Common myeloid progenitor, CD34-positive (primary cell): ENCODE measurements at regions not wholly inside any gene's neighbourhood (a gene's known extent, or its start where the extent isn't known, plus 50 kb on each side); places are given as distances from the start of the nearest gene placed in this dataset.
"Not testable (repeated sequence)": the region's sequence is repeated elsewhere in the genome, so short reads cannot be mapped to it uniquely, and the experiment has no call there.

ENCODE experiments used
- CTCF ChIA-PET: fragments of 350-600 bp; sonication (Branson Sonifier 250); formaldehyde crosslinking; loops from one replicate; lab custom pipeline; 2021; ENCODE audit warnings: antibody characterized with exemption; lab: Charles Lee
- POLR2A ChIA-PET: fragments of 350-600 bp; sonication (Branson Sonifier 250); formaldehyde crosslinking; loops from one replicate; lab custom pipeline; 2021; ENCODE audit warnings: antibody characterized with exemption; lab: Charles Lee
- DNase-seq, 3 donors: peaks; one replicate each; pipeline versions ENCODE4 v3.0.0 to v3.0.0-alpha.2; 2013
- H3K27ac ChIP-seq, 2 experiments: 1 replicate in 1 of 2; 2 replicates in 1 of 2; pipeline ENCODE4 v1.7.0; 2013; ENCODE audit warnings: inconsistent platforms in 2 of 2, low read length in 2 of 2, mild to moderate bottlenecking in 2 of 2, low read depth in 1 of 2, moderate library complexity in 1 of 2; ENCODE audit not compliant: severe bottlenecking in 2 of 2, insufficient read depth in 1 of 2, poor library complexity in 1 of 2
- H3K27me3 ChIP-seq, 5 experiments: replicated peaks in 2 of 5; 1 replicate in 3 of 5; 2 replicates in 2 of 5; pipeline versions ENCODE4 v1.6.1 to v1.7.0; 2013; ENCODE audit warnings: low read length in 4 of 5, mild to moderate bottlenecking in 2 of 5, moderate library complexity in 2 of 5, inconsistent platforms in 1 of 5; ENCODE audit not compliant: insufficient read depth in 5 of 5, control insufficient read depth in 4 of 5
- H3K36me3 ChIP-seq, 4 experiments: 1 replicate in 2 of 4; 2 replicates in 2 of 4; pipeline versions ENCODE4 v1.6.1 to v1.7.0; 2013; ENCODE audit warnings: low read length in 3 of 4, control low read depth in 1 of 4, mild to moderate bottlenecking in 1 of 4; ENCODE audit not compliant: control insufficient read depth in 4 of 4, insufficient read depth in 4 of 4
- H3K4me1 ChIP-seq, 4 experiments: 1 replicate in 3 of 4; 2 replicates in 1 of 4; pipeline versions ENCODE4 v1.6.1 to v1.7.1; 2013; ENCODE audit warnings: low read length in 3 of 4, mild to moderate bottlenecking in 3 of 4, control low read depth in 1 of 4, inconsistent platforms in 1 of 4, moderate library complexity in 1 of 4; ENCODE audit not compliant: control insufficient read depth in 4 of 4, insufficient read depth in 4 of 4; ENCODE audit errors: control extremely low read depth in 1 of 4
- H3K4me3 ChIP-seq, 7 experiments: 1 replicate in 4 of 7; 2 replicates in 3 of 7; pipeline versions ENCODE4 v1.5.1 to v1.7.0; 2013; ENCODE audit warnings: mild to moderate bottlenecking in 7 of 7, low read length in 6 of 7, moderate library complexity in 6 of 7, inconsistent platforms in 2 of 7, low read depth in 2 of 7, control low read depth in 1 of 7; ENCODE audit not compliant: insufficient read depth in 4 of 7, control insufficient read depth in 1 of 7; ENCODE audit errors: extremely low read depth in 1 of 7
- H3K9me3 ChIP-seq, 5 experiments: 1 replicate in 4 of 5; 2 replicates in 1 of 5; pipeline versions ENCODE4 v1.6.1 to v1.7.1; 2013; ENCODE audit warnings: low read length in 4 of 5, mild to moderate bottlenecking in 2 of 5, inconsistent platforms in 1 of 5, low read depth in 1 of 5, moderate library complexity in 1 of 5; ENCODE audit not compliant: control insufficient read depth in 4 of 5, insufficient read depth in 2 of 5; ENCODE audit errors: control extremely low read depth in 1 of 5
- WGBS: methylation state at CpG from one replicate; pipeline ENCODE4 v1.1.5; 2013; ENCODE audit not compliant: insufficient coverage; 5-methylcytosine and 5-hydroxymethylcytosine counted together

GRCh38 chr5:105057001-105057436, 1494.4 kb upstream of the NUDT12 start:
- POLR2A ChIA-PET: no interaction called here
- Histone ChIP-seq H3K4me1 (no peaks in the 10 kb centered on the region), H3K9me3 (peaks cover 0 to 16% (median 8%) of the 10 kb centered on the region in 5 experiments), H3K36me3 (no peaks in the 10 kb centered on the region), H3K4me3 (no peak overlapping the region), H3K27me3 (no peaks in the 10 kb centered on the region), H3K27ac (no peak overlapping the region)
- WGBS: 93% methylated on average over 3 of the region's 3 CpGs
- no peak for DNase-seq
- CTCF ChIA-PET: interaction anchor here (1.6 kb wide), 1 partner anchor 9 kb away, joined by 4 read pairs; no protein-coding TSS in a partner anchor

GRCh38 chr5:105054406-105054805, 1491.8 kb upstream of the NUDT12 start:
- Histone ChIP-seq H3K27ac (no peak overlapping the region), H3K36me3 (no peaks in the 10 kb centered on the region), H3K9me3 (peaks cover 0 to 16% (median 8%) of the 10 kb centered on the region in 5 experiments), H3K4me1 (no peaks in the 10 kb centered on the region), H3K4me3 (no peak overlapping the region), H3K27me3 (no peaks in the 10 kb centered on the region)
- DNase-seq: no peak
- POLR2A ChIA-PET: no interaction called here
- CTCF ChIA-PET: no interaction called here
- no CpG with 5 or more reads among the region's 2 CpGs for WGBS

GRCh38 chr5:105042623-105043022, 1480.0 kb upstream of the NUDT12 start:
- DNase-seq: no peak
- ChIA-PET CTCF (no interaction called here), POLR2A (no interaction called here)
- WGBS: 100% methylated on average over 2 of the region's 2 CpGs
- Histone ChIP-seq H3K4me1 (peaks cover 0 to 4% (median 0%) of the 10 kb centered on the region in 4 experiments), H3K4me3 (no peak overlapping the region), H3K27ac (no peak overlapping the region), H3K27me3 (no peaks in the 10 kb centered on the region), H3K36me3 (no peaks in the 10 kb centered on the region), H3K9me3 (no peaks in the 10 kb centered on the region)

- H3K27ac ChIP-seq, H3K9me3 ChIP-seq, H3K27me3 ChIP-seq, DNase-seq, POLR2A ChIA-PET, H3K4me1 ChIP-seq, CTCF ChIA-PET, H3K4me3 ChIP-seq, H3K36me3 ChIP-seq: not testable (repeated sequence)
- WGBS: 93% methylated on average over 3 of the region's 3 CpGs
These were observed 1474.2 kb upstream of the NUDT12 start for GRCh38 chr5:105036814-105037213.

- Histone ChIP-seq H3K36me3 (no peaks in the 10 kb centered on the region), H3K27ac (no peak overlapping the region), H3K4me3 (no peak overlapping the region), H3K9me3 (no peaks in the 10 kb centered on the region), H3K4me1 (peaks cover 0 to 4% (median 0%) of the 10 kb centered on the region in 4 experiments), H3K27me3 (no peaks in the 10 kb centered on the region)
- POLR2A ChIA-PET: no interaction called here
- no peak for DNase-seq
- CTCF ChIA-PET: no interaction called here
These were observed 1471.8 kb upstream of the NUDT12 start for GRCh38 chr5:105034401-105034763.

GRCh38 chr5:105033637-105034400, 1471.2 kb upstream of the NUDT12 start:
- ChIA-PET POLR2A (no interaction called here), CTCF (no interaction called here)
- Histone ChIP-seq H3K36me3 (no peaks in the 10 kb centered on the region), H3K27ac (no peak overlapping the region), H3K4me3 (no peak overlapping the region), H3K4me1 (peaks cover 0 to 4% (median 0%) of the 10 kb centered on the region in 4 experiments), H3K27me3 (no peaks in the 10 kb centered on the region), H3K9me3 (no peaks in the 10 kb centered on the region)
- no peak for DNase-seq
- WGBS: 84% methylated on average over 4 of the region's 6 CpGs

GRCh38 chr5:105032917-105033316, 1470.3 kb upstream of the NUDT12 start:
- Histone ChIP-seq H3K9me3 (no peaks in the 10 kb centered on the region), H3K27ac (no peak overlapping the region), H3K4me1 (peaks cover 0 to 2% (median 0%) of the 10 kb centered on the region in 4 experiments), H3K36me3 (no peaks in the 10 kb centered on the region), H3K27me3 (no peaks in the 10 kb centered on the region), H3K4me3 (no peak overlapping the region)
- ChIA-PET CTCF (no interaction called here), POLR2A (no interaction called here)
- DNase-seq: no peak
- WGBS: 0% methylated on average over 1 of the region's 4 CpGs
